Activated gamma-delta T cell treated with anti-CD3 and anti-CD28 coated beads, Interleukin-2, amount 50 U/mL, for 16 hours (primary cell): ENCODE measurements at regions not wholly inside any gene's neighbourhood (a gene's known extent, or its start where the extent isn't known, plus 50 kb on each side); places are given as distances from the start of the nearest gene placed in this dataset.

Experiments used
- DNase-seq: peaks from one replicate; pipeline ENCODE4 v3.0.0-alpha.2; 2020; ENCODE audit warnings: low read depth

GRCh38 chr10:120285408-120285807 is 171.6 kb upstream of the PLPP4 start:
- no peak for DNase-seq

GRCh38 chr10:120286280-120286679 is 170.7 kb upstream of the PLPP4 start:
- no peak for DNase-seq

DNA sequence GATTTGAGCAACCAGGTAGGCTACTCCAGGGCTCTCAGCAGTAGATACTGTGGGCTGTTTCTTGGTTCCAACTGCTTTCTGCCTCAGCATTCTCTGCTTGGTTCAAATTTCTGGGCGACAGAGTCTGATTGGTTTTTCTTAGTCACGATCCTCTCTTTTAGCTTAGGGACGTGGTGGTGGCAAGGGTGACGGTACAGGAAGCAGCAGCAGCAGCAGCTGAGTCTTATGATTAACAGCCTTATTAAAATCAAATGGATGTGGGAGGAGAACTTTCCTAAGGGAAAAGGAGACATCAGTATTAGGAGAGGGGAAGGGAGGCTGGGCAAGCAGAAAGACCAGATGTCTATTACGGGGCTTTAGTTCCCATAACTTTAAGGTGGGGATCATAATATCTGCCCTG is 156.5 kb upstream of the PLPP4 start:
- DNase-seq, result no peak

- DNase-seq, result no peak
Measured at GRCh38 chr10:120308589-120308988, 148.4 kb upstream of the PLPP4 start.

- DNase-seq, result no peak
Measured at GRCh38 chr10:120313715-120314114, 143.3 kb upstream of the PLPP4 start.

DNA sequence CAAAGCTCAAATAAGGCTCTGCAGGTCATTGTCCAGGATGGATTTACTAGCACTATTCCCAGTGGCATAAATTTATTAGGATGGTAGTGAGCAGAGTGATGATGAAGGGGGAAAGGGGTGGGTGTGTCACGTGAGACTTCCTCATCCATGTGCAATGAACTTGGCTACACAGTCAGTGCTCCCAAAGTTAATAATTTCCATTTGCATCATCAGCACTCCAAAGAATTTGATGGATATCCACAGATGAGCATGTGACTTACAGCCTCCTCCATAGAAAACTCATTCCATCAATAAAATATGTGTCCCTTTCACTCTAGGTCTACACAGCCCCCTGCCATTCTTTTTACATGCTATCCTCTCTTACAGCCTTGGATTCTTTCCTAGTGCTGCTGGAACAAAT is 142.6 kb upstream of the PLPP4 start:
- DNase-seq, result no peak

- DNase-seq, result no peak
Measured at GRCh38 chr10:120318862-120319261, 138.2 kb upstream of the PLPP4 start.

DNA sequence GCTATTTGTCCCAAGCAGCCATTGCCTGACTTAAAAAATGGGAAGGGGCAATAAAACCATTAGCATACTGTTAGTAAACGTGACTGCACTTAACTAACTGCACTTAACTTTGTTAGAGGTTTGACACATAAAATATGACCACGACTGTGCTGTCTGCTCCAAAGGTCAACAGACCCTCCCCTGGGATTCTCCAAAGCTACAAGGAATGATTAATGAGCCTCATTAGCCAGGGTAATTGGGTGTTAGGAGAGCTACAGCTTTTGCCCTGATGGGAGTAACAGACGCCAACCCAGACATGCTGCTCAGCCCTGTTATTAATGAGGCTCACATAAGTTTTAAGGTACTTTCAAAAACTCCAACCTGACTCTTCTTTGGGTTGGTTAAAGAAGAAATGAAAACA is 129.4 kb upstream of the PLPP4 start:
- DNase-seq, result no peak

DNA sequence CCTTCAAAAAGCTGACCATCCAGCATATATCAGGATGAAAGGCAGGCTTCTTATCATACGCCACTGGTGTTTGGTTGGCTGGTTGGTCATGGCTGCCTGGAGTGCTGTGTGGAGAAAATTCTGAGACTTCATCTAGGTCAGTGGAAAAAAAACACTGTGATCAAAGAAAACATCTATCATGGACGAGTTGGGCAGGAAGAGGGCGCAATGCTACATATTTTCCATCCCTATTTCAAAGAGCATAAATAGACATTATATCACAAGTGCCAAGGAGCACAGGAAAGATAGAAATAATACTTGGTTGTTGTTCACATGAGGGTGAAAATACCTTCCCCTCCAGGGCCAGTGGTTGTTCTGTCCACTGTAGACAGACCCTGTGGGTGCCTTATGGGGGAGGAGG is 128.4 kb upstream of the PLPP4 start:
- no peak for DNase-seq

GRCh38 chr10:120335553-120335952 is 121.5 kb upstream of the PLPP4 start:
- DNase-seq, result no peak

- no peak for DNase-seq
Measured at GRCh38 chr10:120336306-120336910, 120.6 kb upstream of the PLPP4 start.

DNA sequence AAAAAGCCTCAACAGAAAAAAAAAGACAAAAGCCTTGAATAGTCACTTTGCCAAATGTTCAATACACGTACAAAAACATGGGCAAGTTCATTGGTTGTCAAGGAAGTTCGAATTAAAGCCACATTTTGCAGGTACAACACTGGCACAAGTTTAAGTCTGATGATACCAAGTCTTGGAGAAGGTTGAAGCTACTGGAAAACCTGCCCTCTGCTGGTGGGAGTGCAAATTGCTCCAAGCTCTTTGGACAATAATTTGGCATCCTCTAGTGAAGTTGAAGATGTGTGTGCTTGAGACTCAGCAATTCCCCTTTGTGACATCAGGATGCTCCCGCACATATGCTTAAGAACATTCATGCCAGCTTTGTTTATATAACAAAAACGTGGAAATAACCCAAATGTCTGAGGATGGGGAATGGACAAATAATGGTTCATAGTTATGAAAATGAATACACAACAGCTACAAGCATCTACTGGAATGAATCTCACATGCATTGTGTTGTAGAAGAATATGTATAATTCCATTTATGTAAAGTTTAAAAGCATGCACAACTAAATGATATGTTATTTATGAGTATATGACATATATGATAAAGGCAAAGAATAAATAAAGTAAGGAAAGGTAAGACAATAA is 120.0 kb upstream of the PLPP4 start:
- peak; percentile 12 for DNase-seq

GRCh38 chr10:120342115-120342714 is 114.8 kb upstream of the PLPP4 start:
- DNase-seq, result no peak

DNA sequence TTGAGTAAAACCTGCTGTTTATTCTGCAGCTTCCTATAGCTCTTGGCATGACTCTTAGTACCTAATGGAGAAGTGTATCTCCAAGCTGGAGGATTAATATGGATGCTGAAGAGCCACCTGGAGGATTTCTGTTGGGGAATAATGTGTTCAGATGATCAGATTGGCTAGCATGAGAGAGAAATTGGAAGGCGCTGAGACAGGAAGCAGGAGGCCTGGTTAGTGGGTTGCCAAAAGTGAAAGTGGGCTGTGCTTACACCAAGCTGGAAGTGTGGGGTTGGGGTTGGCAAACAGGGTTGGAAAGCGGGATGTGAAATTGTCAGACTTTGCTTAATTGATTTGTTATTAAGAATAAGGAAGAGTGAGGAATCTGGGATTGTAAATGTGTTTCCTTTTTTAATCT is 111.8 kb upstream of the PLPP4 start:
- DNase-seq, result no peak

DNA sequence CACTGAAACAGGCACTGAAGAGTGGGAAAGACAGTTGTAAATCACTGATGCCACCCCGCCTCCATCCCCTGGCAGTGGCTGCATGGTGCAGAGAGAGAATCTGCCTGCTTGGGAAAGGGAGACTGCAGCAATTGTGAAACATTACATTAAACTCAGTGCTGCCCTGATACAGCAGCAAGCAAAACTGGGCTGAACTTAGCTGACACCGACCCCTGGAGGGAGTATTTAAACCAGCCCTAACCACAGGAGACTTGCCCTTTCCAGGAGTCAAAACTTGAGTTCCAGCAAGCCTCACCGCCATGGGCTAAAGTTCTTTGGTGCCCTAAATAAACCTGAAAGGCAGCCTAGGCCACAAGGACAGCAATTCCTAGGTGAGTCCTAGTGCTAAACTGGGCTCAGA is 109.4 kb upstream of the PLPP4 start:
- DNase-seq, result no peak

DNA sequence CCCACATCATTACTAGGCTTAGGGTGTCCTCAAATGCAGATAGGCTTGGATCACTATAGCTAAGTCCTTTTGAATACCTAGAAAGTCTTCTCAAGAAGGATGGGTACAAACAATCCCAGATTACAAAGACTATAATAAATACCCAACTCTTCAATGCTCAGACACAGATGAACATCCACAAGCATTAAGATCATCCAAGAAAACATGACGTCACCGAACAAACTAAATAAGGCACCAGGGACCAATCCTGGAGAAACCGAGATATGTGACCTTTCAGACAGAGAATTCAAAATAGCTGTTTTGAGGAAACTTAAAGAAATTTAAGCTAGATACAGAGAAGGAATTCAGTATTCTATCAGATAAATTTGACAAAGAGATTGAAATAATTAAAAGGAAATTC is 108.0 kb upstream of the PLPP4 start:
- DNase-seq, result no peak

DNA sequence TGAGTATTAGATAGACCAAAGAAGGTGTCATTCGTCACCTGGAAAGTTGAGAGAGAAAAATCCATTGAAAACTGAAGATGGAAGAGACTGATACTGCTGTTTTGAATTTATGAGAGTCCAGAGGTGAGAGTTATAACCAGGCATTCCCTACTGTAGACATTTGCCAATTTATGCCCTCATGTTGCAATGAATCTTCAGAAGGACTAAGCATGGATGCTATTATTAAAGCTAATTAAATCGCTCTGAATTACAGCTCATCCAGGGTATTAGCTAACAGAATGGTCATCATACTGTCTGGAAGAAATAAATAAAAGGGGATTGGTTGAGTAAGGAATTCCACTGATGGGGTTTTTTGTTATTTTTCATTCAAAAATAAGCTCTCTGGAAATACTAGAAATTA is 101.6 kb upstream of the PLPP4 start:
- DNase-seq, result no peak

- no peak for DNase-seq
Measured at GRCh38 chr10:120360571-120360970, 96.5 kb upstream of the PLPP4 start.

DNA sequence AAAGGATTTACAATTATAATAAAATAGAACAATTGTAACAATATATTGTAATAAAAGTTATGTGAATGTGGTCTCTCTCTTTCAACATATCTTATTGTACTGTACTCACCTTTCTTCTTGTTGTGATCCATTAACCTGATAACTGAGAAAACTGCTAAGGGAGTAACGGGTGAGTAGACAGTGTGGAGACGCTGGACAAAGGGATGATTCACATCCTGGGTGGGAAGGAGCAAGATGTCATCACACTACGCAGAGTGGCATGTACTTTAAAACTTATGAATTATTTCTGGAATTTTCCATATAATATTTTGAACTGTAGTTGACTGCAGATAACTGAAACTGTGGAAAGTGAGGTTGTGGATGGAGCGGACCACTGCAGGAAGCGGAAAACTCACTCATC is 91.2 kb upstream of the PLPP4 start:
- DNase-seq, result no peak

- DNase-seq, result no peak
Measured at GRCh38 chr10:120367341-120367740, 89.7 kb upstream of the PLPP4 start.

DNA sequence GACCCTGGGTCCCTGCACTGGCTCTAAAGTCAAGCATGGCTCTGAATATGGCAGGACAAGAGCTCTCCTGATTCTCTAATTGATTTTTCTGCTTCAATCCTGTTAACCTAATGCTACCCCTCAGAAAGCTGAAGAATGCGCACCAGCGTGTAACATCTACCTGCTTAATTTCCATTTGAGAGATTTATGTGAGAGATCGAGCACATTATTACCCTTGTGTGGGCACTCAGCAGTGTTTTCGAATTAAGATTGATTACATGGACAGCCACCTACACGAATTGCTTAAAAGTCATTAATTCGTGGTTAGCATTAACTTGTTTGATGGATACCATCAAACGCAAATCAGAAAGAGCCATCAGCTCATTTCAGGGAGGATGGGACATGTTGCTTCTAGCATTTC is 88.7 kb upstream of the PLPP4 start:
- DNase-seq, result no peak

- no peak for DNase-seq
Measured at GRCh38 chr10:120368927-120369326, 88.1 kb upstream of the PLPP4 start.

- DNase-seq, result no peak
Measured at GRCh38 chr10:120369856-120370276, 87.2 kb upstream of the PLPP4 start.

DNA sequence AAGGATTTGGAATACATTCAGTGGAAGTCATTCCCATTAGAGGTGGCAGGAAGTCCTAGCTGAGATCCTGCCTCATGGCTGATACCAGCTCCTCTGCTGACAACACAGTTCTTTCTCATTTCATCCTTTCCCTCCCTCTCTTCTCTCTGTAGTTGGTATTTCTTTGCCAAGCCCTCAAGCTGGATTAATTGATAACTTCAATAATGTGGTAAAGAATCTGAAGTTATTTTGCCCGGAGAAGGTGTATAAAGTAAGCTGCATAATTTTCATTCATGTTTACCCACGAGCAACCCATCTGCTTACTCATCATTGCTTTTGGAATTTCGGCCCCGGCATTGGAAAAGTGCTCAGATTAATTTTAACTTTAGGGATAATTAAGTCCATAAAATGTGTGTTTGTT is 85.2 kb upstream of the PLPP4 start:
- DNase-seq, result no peak
